Neural progenitor cell (in vitro differentiated cells): ENCODE measurements at regions not wholly inside any gene's neighbourhood (a gene's known extent, or its start where the extent isn't known, plus 50 kb on each side); places are given as distances from the start of the nearest gene placed in this dataset.

Experiments
- EZH2 ChIP-seq: fragments of 200-600 bp; sonication (generic); IDR thresholded peaks from 2 replicates; pipeline ENCODE4 v1.6.1; 2017; ENCODE audit warnings: antibody characterized with exemption, mild to moderate bottlenecking, moderate library complexity
- EZH2phosphoT487 ChIP-seq: fragments of 200-600 bp; sonication (generic); IDR thresholded peaks from 2 replicates; pipeline ENCODE4 v1.6.1; 2017; ENCODE audit warnings: antibody characterized with exemption
- TF ChIP-seq, protein P1 (sequence below): fragments of 200-600 bp; sonication (generic); IDR thresholded peaks from 2 replicates; pipeline ENCODE4 v1.5.1; 2017; ENCODE audit warnings: antibody characterized with exemption, mild to moderate bottlenecking

DNA sequence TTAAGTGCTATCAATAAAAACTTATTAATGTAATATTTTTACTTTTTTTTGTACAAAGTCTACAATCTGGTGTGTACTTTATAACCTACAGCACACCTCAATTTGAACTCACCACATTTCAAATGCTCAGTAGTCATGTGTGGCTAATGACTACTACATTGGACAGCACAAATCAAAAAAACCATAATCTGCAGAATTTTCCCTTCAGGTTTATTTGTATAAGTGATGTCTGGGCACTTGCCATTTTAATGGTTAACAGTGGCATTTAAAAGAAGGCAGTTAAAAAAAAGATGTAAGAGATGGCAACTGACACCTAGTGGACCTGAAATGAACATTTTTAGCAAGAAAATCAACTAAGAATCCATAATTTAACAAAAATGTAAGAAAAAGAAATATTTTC is 124.6 kb upstream of the NRBF2 start:
- TF ChIP-seq, protein P1, sequence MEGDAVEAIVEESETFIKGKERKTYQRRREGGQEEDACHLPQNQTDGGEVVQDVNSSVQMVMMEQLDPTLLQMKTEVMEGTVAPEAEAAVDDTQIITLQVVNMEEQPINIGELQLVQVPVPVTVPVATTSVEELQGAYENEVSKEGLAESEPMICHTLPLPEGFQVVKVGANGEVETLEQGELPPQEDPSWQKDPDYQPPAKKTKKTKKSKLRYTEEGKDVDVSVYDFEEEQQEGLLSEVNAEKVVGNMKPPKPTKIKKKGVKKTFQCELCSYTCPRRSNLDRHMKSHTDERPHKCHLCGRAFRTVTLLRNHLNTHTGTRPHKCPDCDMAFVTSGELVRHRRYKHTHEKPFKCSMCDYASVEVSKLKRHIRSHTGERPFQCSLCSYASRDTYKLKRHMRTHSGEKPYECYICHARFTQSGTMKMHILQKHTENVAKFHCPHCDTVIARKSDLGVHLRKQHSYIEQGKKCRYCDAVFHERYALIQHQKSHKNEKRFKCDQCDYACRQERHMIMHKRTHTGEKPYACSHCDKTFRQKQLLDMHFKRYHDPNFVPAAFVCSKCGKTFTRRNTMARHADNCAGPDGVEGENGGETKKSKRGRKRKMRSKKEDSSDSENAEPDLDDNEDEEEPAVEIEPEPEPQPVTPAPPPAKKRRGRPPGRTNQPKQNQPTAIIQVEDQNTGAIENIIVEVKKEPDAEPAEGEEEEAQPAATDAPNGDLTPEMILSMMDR, result no peak
- TF ChIP-seq EZH2phosphoT487, result no peak
- TF ChIP-seq EZH2, result no peak
